ENCODE measurements at regions not wholly inside any gene's neighbourhood (a gene's known extent, or its start where the extent isn't known, plus 50 kb on each side); places are given as distances from the start of the nearest gene placed in this dataset.

DNA sequence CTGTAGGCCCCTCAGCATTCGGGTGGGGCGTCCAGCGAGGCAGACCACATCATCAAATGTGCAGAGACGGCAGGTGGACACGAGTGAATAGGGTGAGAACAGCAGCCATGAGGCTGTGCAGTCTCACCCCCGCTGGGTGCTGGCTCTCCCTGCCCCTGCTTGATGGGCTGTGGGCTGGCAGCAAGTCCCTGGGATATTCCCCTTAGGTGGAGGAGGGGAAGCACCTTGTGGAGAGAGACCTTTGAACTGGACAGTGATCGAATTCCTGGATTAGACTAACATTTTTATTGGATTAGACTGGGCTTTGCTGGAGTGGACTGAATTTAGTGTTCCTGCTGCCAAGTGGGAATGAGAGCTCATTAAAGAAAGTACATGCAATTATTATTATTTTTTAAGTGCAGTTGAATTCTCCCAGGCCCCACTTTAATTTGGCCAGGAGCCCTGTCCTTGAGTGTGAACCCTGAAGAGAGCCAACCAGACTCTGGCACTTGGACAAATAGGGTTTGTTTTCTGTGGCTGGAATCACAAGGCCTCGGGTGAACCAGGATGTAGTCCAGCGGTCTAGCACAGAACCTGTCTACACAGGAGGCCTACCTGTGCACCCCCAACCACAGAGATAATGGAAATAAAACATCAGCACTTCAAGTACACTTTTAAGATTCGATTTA is 193.1 kb downstream of the ABHD5 start:
- TF ChIP-seq, protein P1, sequence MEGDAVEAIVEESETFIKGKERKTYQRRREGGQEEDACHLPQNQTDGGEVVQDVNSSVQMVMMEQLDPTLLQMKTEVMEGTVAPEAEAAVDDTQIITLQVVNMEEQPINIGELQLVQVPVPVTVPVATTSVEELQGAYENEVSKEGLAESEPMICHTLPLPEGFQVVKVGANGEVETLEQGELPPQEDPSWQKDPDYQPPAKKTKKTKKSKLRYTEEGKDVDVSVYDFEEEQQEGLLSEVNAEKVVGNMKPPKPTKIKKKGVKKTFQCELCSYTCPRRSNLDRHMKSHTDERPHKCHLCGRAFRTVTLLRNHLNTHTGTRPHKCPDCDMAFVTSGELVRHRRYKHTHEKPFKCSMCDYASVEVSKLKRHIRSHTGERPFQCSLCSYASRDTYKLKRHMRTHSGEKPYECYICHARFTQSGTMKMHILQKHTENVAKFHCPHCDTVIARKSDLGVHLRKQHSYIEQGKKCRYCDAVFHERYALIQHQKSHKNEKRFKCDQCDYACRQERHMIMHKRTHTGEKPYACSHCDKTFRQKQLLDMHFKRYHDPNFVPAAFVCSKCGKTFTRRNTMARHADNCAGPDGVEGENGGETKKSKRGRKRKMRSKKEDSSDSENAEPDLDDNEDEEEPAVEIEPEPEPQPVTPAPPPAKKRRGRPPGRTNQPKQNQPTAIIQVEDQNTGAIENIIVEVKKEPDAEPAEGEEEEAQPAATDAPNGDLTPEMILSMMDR (IDR thresholded peaks at IDR 0.05) = no peak
- no peak for TF ChIP-seq EZH2 (IDR thresholded peaks at IDR 0.05; ENCODE audit: borderline replicate concordance, insufficient read depth, low read depth, low read length, poor library complexity, severe bottlenecking)
